ENCODE measurements at regions not wholly inside any gene's neighbourhood (a gene's known extent, or its start where the extent isn't known, plus 50 kb on each side); places are given as distances from the start of the nearest gene placed in this dataset.
A peak's percentile ranks its signal among the peaks of the same experiment; 100 is the strongest.

DNA sequence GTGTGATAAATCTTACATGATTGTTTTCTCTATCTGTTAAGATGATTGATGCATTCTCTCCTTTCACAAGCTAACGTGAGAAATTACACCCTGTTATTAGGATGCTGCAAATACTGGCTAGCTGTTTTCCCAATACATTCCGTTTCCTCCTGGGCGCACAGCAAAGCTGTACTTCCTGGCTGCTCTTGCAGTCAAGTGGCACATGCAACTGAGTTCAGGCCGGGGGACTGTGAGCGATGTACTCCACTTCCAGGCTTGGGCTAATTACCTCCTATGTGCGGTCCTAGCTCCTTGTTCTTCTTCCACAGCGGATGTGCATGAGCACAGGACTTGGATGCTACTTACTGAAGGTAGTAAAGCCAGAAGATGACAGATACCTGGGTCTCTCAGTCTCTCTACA, 234.9 kb upstream of the SESN3 start:
- Histone ChIP-seq H3K36me3 (no peaks in the 10 kb centered on the region), H3K4me3 (no peak overlapping the region), H3K9me3 (no peaks in the 10 kb centered on the region), H3K27ac (no peak overlapping the region), H3K4me1 (no peaks in the 10 kb centered on the region), H3K27me3 (no peaks in the 10 kb centered on the region)
- TF ChIP-seq, protein P1, sequence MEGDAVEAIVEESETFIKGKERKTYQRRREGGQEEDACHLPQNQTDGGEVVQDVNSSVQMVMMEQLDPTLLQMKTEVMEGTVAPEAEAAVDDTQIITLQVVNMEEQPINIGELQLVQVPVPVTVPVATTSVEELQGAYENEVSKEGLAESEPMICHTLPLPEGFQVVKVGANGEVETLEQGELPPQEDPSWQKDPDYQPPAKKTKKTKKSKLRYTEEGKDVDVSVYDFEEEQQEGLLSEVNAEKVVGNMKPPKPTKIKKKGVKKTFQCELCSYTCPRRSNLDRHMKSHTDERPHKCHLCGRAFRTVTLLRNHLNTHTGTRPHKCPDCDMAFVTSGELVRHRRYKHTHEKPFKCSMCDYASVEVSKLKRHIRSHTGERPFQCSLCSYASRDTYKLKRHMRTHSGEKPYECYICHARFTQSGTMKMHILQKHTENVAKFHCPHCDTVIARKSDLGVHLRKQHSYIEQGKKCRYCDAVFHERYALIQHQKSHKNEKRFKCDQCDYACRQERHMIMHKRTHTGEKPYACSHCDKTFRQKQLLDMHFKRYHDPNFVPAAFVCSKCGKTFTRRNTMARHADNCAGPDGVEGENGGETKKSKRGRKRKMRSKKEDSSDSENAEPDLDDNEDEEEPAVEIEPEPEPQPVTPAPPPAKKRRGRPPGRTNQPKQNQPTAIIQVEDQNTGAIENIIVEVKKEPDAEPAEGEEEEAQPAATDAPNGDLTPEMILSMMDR (IDR thresholded peaks at IDR 0.05): no peak
- no peak for DNase-seq (ENCODE audit: low spot score)

- no peaks in the 10 kb centered on the region for H3K9me3 ChIP-seq
- no peak for DNase-seq (ENCODE audit: low spot score)
- H3K4me3 ChIP-seq: no peak overlapping the region
- no peak overlapping the region for H3K27ac ChIP-seq
- H3K4me1 ChIP-seq: peaks cover 0 to 13% of the 10 kb centered on the region in 2 donors
- no peaks in the 10 kb centered on the region for H3K27me3 ChIP-seq
- no peaks in the 10 kb centered on the region for H3K36me3 ChIP-seq
- TF ChIP-seq, protein P1 (IDR thresholded peaks at IDR 0.05): no peak
Measured at GRCh38 chr11:95461858-95462257, 230.9 kb upstream of the SESN3 start.

- TF ChIP-seq, protein P1 (IDR thresholded peaks at IDR 0.05): no peak
- DNase-seq (ENCODE audit: low spot score): no peak
- Histone ChIP-seq H3K27me3 (no peaks in the 10 kb centered on the region), H3K36me3 (no peaks in the 10 kb centered on the region), H3K9me3 (no peaks in the 10 kb centered on the region), H3K4me3 (no peak overlapping the region), H3K4me1 (peaks cover 0 to 13% of the 10 kb centered on the region in 2 donors), H3K27ac (no peak overlapping the region)
Measured at GRCh38 chr11:95461348-95461747, 230.3 kb upstream of the SESN3 start.

GRCh38 chr11:95459291-95460042, 228.5 kb upstream of the SESN3 start:
- peaks cover 0 to 13% of the 10 kb centered on the region in 2 donors for H3K4me1 ChIP-seq

GRCh38 chr11:95456714-95457491, 225.9 kb upstream of the SESN3 start:
- Histone ChIP-seq H3K9me3 (no peaks in the 10 kb centered on the region), H3K4me1 (peaks cover 0 to 29% of the 10 kb centered on the region in 2 donors), H3K27me3 (no peaks in the 10 kb centered on the region), H3K27ac (no peak overlapping the region), H3K4me3 (no peak overlapping the region), H3K36me3 (no peaks in the 10 kb centered on the region)
- no peak for DNase-seq (ENCODE audit: low spot score)
- TF ChIP-seq, protein P1 (IDR thresholded peaks at IDR 0.05): no peak

More at GRCh38 chr11:95459291-95460042, 228.5 kb upstream of the SESN3 start:
- DNase-seq (ENCODE audit: low spot score): no peak
- Histone ChIP-seq H3K27ac (peak overlapping the region; percentile 8 to 34), H3K4me3 (no peak overlapping the region), H3K36me3 (no peaks in the 10 kb centered on the region), H3K27me3 (no peaks in the 10 kb centered on the region), H3K9me3 (no peaks in the 10 kb centered on the region)
- TF ChIP-seq, protein P1 (IDR thresholded peaks at IDR 0.05): no peak
